GM23338 (cell line): ENCODE measurements at regions not wholly inside any gene's neighbourhood (a gene's known extent, or its start where the extent isn't known, plus 50 kb on each side); places are given as distances from the start of the nearest gene placed in this dataset.

Experiments used
- ATAC-seq: fragments of 200-7000 bp; cut with Tn5 transposase; 3 replicates; pipeline ENCODE4 v1.9.1; 2020
- DNase-seq: peaks from one replicate; pipeline ENCODE4 v3.0.0-alpha.2; 2015; ENCODE audit warnings: low spot score
- H2AFZ ChIP-seq: fragments of 200-600 bp; sonication (generic); 2 replicates; pipeline ENCODE4 v1.8.0; 2016; ENCODE audit warnings: antibody characterized with exemption, mild to moderate bottlenecking, moderate library complexity
- H3F3A ChIP-seq: fragments of 200-600 bp; sonication (generic); replicated peaks from 2 replicates; pipeline ENCODE4 v1.8.0; 2017; ENCODE audit warnings: antibody characterized with exemption, mixed run types, low read depth
- H3K27ac ChIP-seq: fragments of 200-600 bp; sonication (generic); 2 replicates; pipeline ENCODE4 v1.6.1; 2016; ENCODE audit warnings: low read depth
- H3K27me3 ChIP-seq: fragments of 200-600 bp; sonication (generic); 2 replicates; pipeline ENCODE4 v1.8.0; 2016; ENCODE audit warnings: mild to moderate bottlenecking, mixed run types, moderate library complexity; ENCODE audit not compliant: insufficient read depth
- H3K36me3 ChIP-seq: fragments of 200-600 bp; sonication (generic); 2 replicates; pipeline ENCODE4 v1.8.0; 2016; ENCODE audit warnings: mild to moderate bottlenecking; ENCODE audit not compliant: insufficient read depth
- H3K4me1 ChIP-seq: fragments of 200-600 bp; sonication (generic); 2 replicates; pipeline ENCODE4 v1.8.0; 2016; ENCODE audit warnings: mild to moderate bottlenecking, moderate library complexity; ENCODE audit not compliant: insufficient read depth
- H3K4me2 ChIP-seq: fragments of 200-600 bp; sonication (generic); 2 replicates; pipeline ENCODE4 v1.7.1; 2017; ENCODE audit warnings: mixed run types
- H3K4me3 ChIP-seq: fragments of 200-600 bp; sonication (generic); 2 replicates; pipeline ENCODE4 v1.6.1; 2016; ENCODE audit warnings: mixed run types
- H3K79me2 ChIP-seq: fragments of 200-600 bp; sonication (generic); replicated peaks from 2 replicates; pipeline ENCODE4 v1.8.0; 2017; ENCODE audit warnings: mild to moderate bottlenecking; ENCODE audit not compliant: insufficient read depth
- H3K9me2 ChIP-seq: fragments of 200-600 bp; sonication (generic); 2 replicates; pipeline ENCODE4 v1.8.0; 2017; ENCODE audit not compliant: insufficient read depth
- H4K20me1 ChIP-seq: fragments of 200-600 bp; sonication (generic); replicated peaks from 2 replicates; pipeline ENCODE4 v1.8.0; 2017; ENCODE audit warnings: mild to moderate bottlenecking; ENCODE audit not compliant: insufficient read depth
- H3K27ac Mint-ChIP-seq: 2 replicates; pipeline ENCODE4 v1.8.0; 2020; ENCODE audit warnings: inconsistent platforms, mild to moderate bottlenecking, moderate library complexity, mixed read lengths
- H3K27me3 Mint-ChIP-seq: 3 replicates; pipeline ENCODE4 v1.8.0; 2022; ENCODE audit warnings: low read depth, mild to moderate bottlenecking, moderate library complexity, mixed read lengths, inconsistent platforms; ENCODE audit not compliant: insufficient read depth, poor library complexity
- H3K36me3 Mint-ChIP-seq: 3 replicates; pipeline ENCODE4 v1.8.0; 2021; ENCODE audit warnings: low read depth, mild to moderate bottlenecking, inconsistent platforms, moderate library complexity, mixed read lengths
- H3K4me1 Mint-ChIP-seq: 3 replicates; pipeline ENCODE4 v1.8.0; 2020; ENCODE audit warnings: mild to moderate bottlenecking, inconsistent platforms, mixed read lengths
- H3K4me3 Mint-ChIP-seq: 3 replicates; pipeline ENCODE4 v1.8.0; 2021; ENCODE audit warnings: moderate library complexity, mild to moderate bottlenecking, inconsistent platforms, mixed read lengths
- H3K9me3 Mint-ChIP-seq: 3 replicates; pipeline ENCODE4 v1.8.0; 2020; ENCODE audit warnings: moderate library complexity, mild to moderate bottlenecking, inconsistent platforms, mixed read lengths
- CREB1 ChIP-seq: fragments of 250-450 bp; sonication (Bioruptor Pico); IDR thresholded peaks from 2 replicates; pipeline ENCODE4 v1.5.0; 2020; ENCODE audit warnings: low read depth, mild to moderate bottlenecking, moderate library complexity
- EZH2 ChIP-seq: fragments of 200-600 bp; sonication (generic); IDR thresholded peaks from one replicate; pipeline ENCODE4 v1.8.0; 2017; ENCODE audit warnings: antibody characterized with exemption, mild to moderate bottlenecking, low read depth; ENCODE audit not compliant: unreplicated experiment
- EZH2phosphoT487 ChIP-seq: fragments of 200-600 bp; sonication (generic); IDR thresholded peaks from one replicate; pipeline ENCODE4 v1.8.1; 2018; ENCODE audit warnings: antibody characterized with exemption; ENCODE audit not compliant: unreplicated experiment
- JUNB ChIP-seq: IDR thresholded peaks from one replicate; pipeline ENCODE4 v1.6.1; 2016; ENCODE audit warnings: antibody characterized with exemption; ENCODE audit not compliant: unreplicated experiment
- NANOG ChIP-seq: IDR thresholded peaks from 2 replicates; pipeline ENCODE4 v1.6.1; 2016; ENCODE audit warnings: antibody characterized with exemption, borderline replicate concordance
- POLR2AphosphoS5 ChIP-seq: IDR thresholded peaks from 2 replicates; pipeline ENCODE4 v1.6.1; 2016; ENCODE audit warnings: antibody characterized with exemption, low read depth
- REST ChIP-seq: IDR thresholded peaks from one replicate; pipeline ENCODE4 v1.6.1; 2018; ENCODE audit warnings: antibody characterized with exemption; ENCODE audit not compliant: unreplicated experiment
- STAT1 ChIP-seq: IDR thresholded peaks from one replicate; pipeline ENCODE4 v1.6.1; 2016; ENCODE audit warnings: antibody characterized with exemption; ENCODE audit not compliant: unreplicated experiment
- ZNF114 ChIP-seq: fragments of 250-450 bp; sonication (Bioruptor Pico); IDR thresholded peaks from 2 replicates; pipeline ENCODE4 v1.5.0; 2020; ENCODE audit warnings: mild to moderate bottlenecking, moderate library complexity
- ZNF331 ChIP-seq: fragments of 250-450 bp; sonication (Bioruptor Pico); IDR thresholded peaks from 2 replicates; pipeline ENCODE4 v1.5.0; 2020; ENCODE audit warnings: low read depth, mild to moderate bottlenecking, moderate library complexity
- ZNF462 ChIP-seq: fragments of 250-450 bp; sonication (Bioruptor Pico); IDR thresholded peaks from 2 replicates; pipeline ENCODE4 v1.5.0; 2020; ENCODE audit warnings: mild to moderate bottlenecking, moderate library complexity
- TF ChIP-seq, protein P1 (sequence below), 2 experiments: fragments of 200-600 bp in 1 of 2; sonication (generic) in 1 of 2; conservative IDR thresholded peaks; 2 replicates each; pipeline versions ENCODE4 v1.5.1 to v1.6.1; 2016 to 2017; ENCODE audit warnings: antibody characterized with exemption in 2 of 2, low read depth in 2 of 2, mild to moderate bottlenecking in 2 of 2, moderate library complexity in 1 of 2

- no peak for TF ChIP-seq ZNF114 (CRISPR knock-in tag)
- TF ChIP-seq CREB1 (CRISPR knock-in tag), result no peak
- no peak for TF ChIP-seq ZNF462 (CRISPR knock-in tag)
- no peak for TF ChIP-seq POLR2AphosphoS5
- no peak for TF ChIP-seq EZH2
- no peak for TF ChIP-seq EZH2phosphoT487
- TF ChIP-seq JUNB, result no peak
- no peak for TF ChIP-seq NANOG
- no peak for TF ChIP-seq ZNF331 (CRISPR knock-in tag)
- TF ChIP-seq STAT1, result no peak
- TF ChIP-seq, protein P1, sequence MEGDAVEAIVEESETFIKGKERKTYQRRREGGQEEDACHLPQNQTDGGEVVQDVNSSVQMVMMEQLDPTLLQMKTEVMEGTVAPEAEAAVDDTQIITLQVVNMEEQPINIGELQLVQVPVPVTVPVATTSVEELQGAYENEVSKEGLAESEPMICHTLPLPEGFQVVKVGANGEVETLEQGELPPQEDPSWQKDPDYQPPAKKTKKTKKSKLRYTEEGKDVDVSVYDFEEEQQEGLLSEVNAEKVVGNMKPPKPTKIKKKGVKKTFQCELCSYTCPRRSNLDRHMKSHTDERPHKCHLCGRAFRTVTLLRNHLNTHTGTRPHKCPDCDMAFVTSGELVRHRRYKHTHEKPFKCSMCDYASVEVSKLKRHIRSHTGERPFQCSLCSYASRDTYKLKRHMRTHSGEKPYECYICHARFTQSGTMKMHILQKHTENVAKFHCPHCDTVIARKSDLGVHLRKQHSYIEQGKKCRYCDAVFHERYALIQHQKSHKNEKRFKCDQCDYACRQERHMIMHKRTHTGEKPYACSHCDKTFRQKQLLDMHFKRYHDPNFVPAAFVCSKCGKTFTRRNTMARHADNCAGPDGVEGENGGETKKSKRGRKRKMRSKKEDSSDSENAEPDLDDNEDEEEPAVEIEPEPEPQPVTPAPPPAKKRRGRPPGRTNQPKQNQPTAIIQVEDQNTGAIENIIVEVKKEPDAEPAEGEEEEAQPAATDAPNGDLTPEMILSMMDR (conservative IDR thresholded peaks at IDR 0.05; ENCODE audit: low read depth in 2 of 2), result no peak
- TF ChIP-seq REST, result no peak
- peaks cover 1% of the 10 kb centered on the region for H3K27me3 Mint-ChIP-seq
- H3K36me3 ChIP-seq, result no peaks in the 10 kb centered on the region
- H3K4me1 Mint-ChIP-seq, result no peaks in the 10 kb centered on the region
- H4K20me1 ChIP-seq, result no peaks in the 10 kb centered on the region
- H3K9me2 ChIP-seq, result 0 out of 2 replicates have a peak, but pooled peaks cover 10% of the 10 kb centered on the region
- no peak overlapping the region for H3K4me3 ChIP-seq
- no peaks in the 10 kb centered on the region for H3K79me2 ChIP-seq
- H3K27ac Mint-ChIP-seq, result no peak overlapping the region
- H3K9me3 Mint-ChIP-seq, result peaks cover 31% of the 10 kb centered on the region
- no peak overlapping the region for H3K27ac ChIP-seq
- H3F3A ChIP-seq, result no peaks in the 10 kb centered on the region
- ATAC-seq, result no peak
- no peaks in the 10 kb centered on the region for H3K27me3 ChIP-seq
- H3K36me3 Mint-ChIP-seq, result peaks cover 25% of the 10 kb centered on the region; the same call in 2 of the 3 replicates
- no peak overlapping the region for H3K4me3 Mint-ChIP-seq
- H3K4me1 ChIP-seq, result no peaks in the 10 kb centered on the region
- no peak for DNase-seq
- no peak overlapping the region for H3K4me2 ChIP-seq
- no peak overlapping the region for H2AFZ ChIP-seq
Observed at GRCh38 chr2:221060376-221060775, 511.7 kb downstream of the EPHA4 start.
